H1 (cell line): ENCODE measurements at regions not wholly inside any gene's neighbourhood (a gene's known extent, or its start where the extent isn't known, plus 50 kb on each side); places are given as distances from the start of the nearest gene placed in this dataset.

Experiments
- CTCF ChIA-PET: fragments of 300-600 bp; sonication (Branson Sonifier 250); formaldehyde crosslinking; loops from one replicate; lab custom pipeline; 2021; ENCODE audit not compliant: partially characterized antibody; lab: Charles Lee
- POLR2A ChIA-PET: fragments of 300-600 bp; sonication (Branson Sonifier 250); formaldehyde crosslinking; loops from one replicate; lab custom pipeline; 2021; ENCODE audit warnings: inconsistent platforms; ENCODE audit not compliant: partially characterized antibody; lab: Charles Lee
- DNase-seq, 2 experiments: peaks; one replicate each; pipeline versions ENCODE4 v3.0.0 to v3.0.0-alpha.2; 2010 to 2022; ENCODE audit warnings: low spot score in 2 of 2, low read depth in 1 of 2, mixed read lengths in 1 of 2
- FAIRE-seq: peaks from 2 replicates; lab custom pipeline; 2011; peaks lifted over from hg19 to GRCh38; lab: Jason Lieb, UNC
- H2AFZ ChIP-seq: 2 replicates; pipeline ENCODE4 v1.8.1; 2012; ENCODE audit warnings: low read length, inconsistent platforms
- H2AK5ac ChIP-seq: 2 replicates; pipeline ENCODE4 v1.6.1; 2013; ENCODE audit warnings: low read depth, low read length
- H2BK120ac ChIP-seq: replicated peaks from 2 replicates; pipeline ENCODE3; 2013; ENCODE audit warnings: low read depth, low read length, inconsistent platforms
- H2BK12ac ChIP-seq: 2 replicates; pipeline ENCODE4 v1.6.1; 2013; ENCODE audit warnings: low read depth, low read length
- H2BK15ac ChIP-seq: 2 replicates; pipeline ENCODE4 v1.6.1; 2013; ENCODE audit warnings: low read length
- H2BK20ac ChIP-seq: 2 replicates; pipeline ENCODE4 v1.6.1; 2013; ENCODE audit warnings: low read length
- H2BK5ac ChIP-seq: 2 replicates; pipeline ENCODE4 v1.6.1; 2013; ENCODE audit warnings: low read depth, low read length
- H3K14ac ChIP-seq: 2 replicates; pipeline ENCODE4 v1.6.1; 2013; ENCODE audit warnings: inconsistent platforms; ENCODE audit not compliant: insufficient read length
- H3K18ac ChIP-seq: 2 replicates; pipeline ENCODE4 v1.6.1; 2013; ENCODE audit warnings: low read length; ENCODE audit errors: extremely low read depth
- H3K23ac ChIP-seq: 2 replicates; pipeline ENCODE4 v1.6.1; 2013; ENCODE audit warnings: inconsistent platforms; ENCODE audit not compliant: insufficient read length
- H3K23me2 ChIP-seq: 2 replicates; pipeline ENCODE4 v1.6.1; 2013; ENCODE audit warnings: low read depth, low read length
- H3K27ac ChIP-seq: 2 replicates; pipeline ENCODE4 v1.6.1; 2011; ENCODE audit warnings: low read depth, low read length, inconsistent platforms
- H3K27me3 ChIP-seq, 4 experiments: replicated peaks in 1 of 4; 1 replicate in 1 of 4; 2 replicates in 3 of 4; pipeline versions ENCODE4 v1.6.1 to v1.8.1; 2011 to 2013; ENCODE audit warnings: low read length in 3 of 4, mild to moderate bottlenecking in 3 of 4, inconsistent platforms in 2 of 4, mixed read lengths in 2 of 4, moderate library complexity in 1 of 4; ENCODE audit not compliant: control insufficient read depth in 3 of 4, insufficient read depth in 3 of 4; ENCODE audit errors: extremely low read depth in 1 of 4
- H3K36me3 ChIP-seq, 4 experiments: 2 replicates each; pipeline versions ENCODE4 v1.6.1 to v1.8.1; 2011 to 2013; ENCODE audit warnings: mild to moderate bottlenecking in 4 of 4, low read length in 3 of 4, moderate library complexity in 2 of 4, control low read depth in 1 of 4, inconsistent platforms in 1 of 4; ENCODE audit not compliant: insufficient read depth in 4 of 4, control insufficient read depth in 2 of 4
- H3K4ac ChIP-seq: replicated peaks from 2 replicates; pipeline ENCODE3; 2013; ENCODE audit warnings: low read length, low read depth, mixed read lengths, inconsistent platforms; ENCODE audit not compliant: insufficient read length
- H3K4me1 ChIP-seq, 4 experiments: replicated peaks in 1 of 4; 1 replicate in 1 of 4; 2 replicates in 3 of 4; pipeline versions ENCODE4 v1.6.1 to v1.8.1; 2011 to 2013; ENCODE audit warnings: low read length in 3 of 4, inconsistent platforms in 2 of 4, mixed read lengths in 1 of 4; ENCODE audit not compliant: insufficient read depth in 4 of 4, control insufficient read depth in 3 of 4
- H3K4me2 ChIP-seq, 2 experiments: 2 replicates each; pipeline versions ENCODE4 v1.6.1 to v1.8.1; 2011 to 2013; ENCODE audit warnings: low read depth in 2 of 2, low read length in 2 of 2, control low read depth in 1 of 2, inconsistent platforms in 1 of 2, mild to moderate bottlenecking in 1 of 2; ENCODE audit not compliant: insufficient read depth in 1 of 2
- H3K4me3 ChIP-seq, 4 experiments: fragments of 200-600, 300-600 bp in 1 of 4; sonication (generic), shearing (Covaris generic), sonication (Bioruptor Twin) in 1 of 4; 2 replicates each; pipeline versions ENCODE4 v1.5.1 to v1.8.1; 2011 to 2016; ENCODE audit warnings: low read length in 4 of 4, low read depth in 3 of 4, control low read depth in 2 of 4, inconsistent platforms in 2 of 4, mild to moderate bottlenecking in 2 of 4, mixed read lengths in 1 of 4, moderate library complexity in 1 of 4; ENCODE audit not compliant: insufficient read depth in 2 of 4; ENCODE audit errors: extremely low read depth in 1 of 4
- H3K56ac ChIP-seq: replicated peaks from 2 replicates; pipeline ENCODE3; 2013; ENCODE audit warnings: low read depth, mild to moderate bottlenecking, mixed read lengths, low read length, inconsistent platforms; ENCODE audit not compliant: insufficient read length
- H3K79me1 ChIP-seq: 2 replicates; pipeline ENCODE4 v1.6.1; 2013; ENCODE audit warnings: low read depth, low read length, control low read depth
- H3K79me2 ChIP-seq, 2 experiments: 2 replicates each; pipeline versions ENCODE4 v1.6.1 to v1.8.1; 2012 to 2013; ENCODE audit warnings: low read length in 2 of 2, mild to moderate bottlenecking in 2 of 2, inconsistent platforms in 1 of 2; ENCODE audit not compliant: insufficient read depth in 2 of 2, control insufficient read depth in 1 of 2
- H3K9ac ChIP-seq, 4 experiments: replicated peaks in 1 of 4; 1 replicate in 1 of 4; 2 replicates in 3 of 4; pipeline versions ENCODE4 v1.6.1 to v1.8.1; 2011 to 2013; ENCODE audit warnings: low read depth in 3 of 4, low read length in 3 of 4, control low read depth in 2 of 4, mild to moderate bottlenecking in 2 of 4, moderate library complexity in 2 of 4, inconsistent platforms in 1 of 4; ENCODE audit errors: extremely low read depth in 1 of 4
- H3K9me3 ChIP-seq, 2 experiments: 2 replicates each; pipeline versions ENCODE4 v1.6.1 to v1.8.1; 2012 to 2013; ENCODE audit warnings: mild to moderate bottlenecking in 2 of 2, moderate library complexity in 2 of 2, control low read depth in 1 of 2, inconsistent platforms in 1 of 2, low read depth in 1 of 2, low read length in 1 of 2, mixed read lengths in 1 of 2; ENCODE audit not compliant: insufficient read depth in 2 of 2
- H4K20me1 ChIP-seq, 2 experiments: replicated peaks in 1 of 2; 2 replicates each; pipeline versions ENCODE3 to v1.8.1; 2011 to 2013; ENCODE audit warnings: inconsistent platforms in 2 of 2, low read length in 2 of 2, mild to moderate bottlenecking in 1 of 2; ENCODE audit not compliant: insufficient read depth in 2 of 2, control insufficient read depth in 1 of 2
- H4K5ac ChIP-seq: 2 replicates; pipeline ENCODE4 v1.6.1; 2013; ENCODE audit warnings: low read length, low read depth, mixed read lengths, inconsistent platforms; ENCODE audit not compliant: insufficient read length
- H4K8ac ChIP-seq: 2 replicates; pipeline ENCODE4 v1.8.0; 2013; ENCODE audit warnings: mild to moderate bottlenecking, moderate library complexity, low read length, inconsistent platforms; ENCODE audit not compliant: insufficient read depth; ENCODE audit errors: extremely low read depth
- H4K91ac ChIP-seq: replicated peaks from 2 replicates; pipeline ENCODE3; 2013; ENCODE audit warnings: low read length, mixed read lengths, inconsistent platforms; ENCODE audit not compliant: insufficient read length
- EP300 ChIP-seq, 2 experiments: IDR thresholded peaks; 1 replicate in 1 of 2; 2 replicates in 1 of 2; pipeline ENCODE4 v1.6.1; 2011 to 2012; ENCODE audit warnings: low read depth in 2 of 2, low read length in 2 of 2, mild to moderate bottlenecking in 2 of 2, borderline replicate concordance in 1 of 2, inconsistent platforms in 1 of 2, moderate library complexity in 1 of 2
- JUND ChIP-seq: IDR thresholded peaks from 2 replicates; pipeline ENCODE4 v1.6.1; 2011; ENCODE audit warnings: mild to moderate bottlenecking, improper control_type of control experiment, low read length
- KDM4A ChIP-seq: IDR thresholded peaks from one replicate; pipeline ENCODE4 v1.7.1; 2012; ENCODE audit warnings: low read depth, mild to moderate bottlenecking, moderate library complexity, low read length, inconsistent platforms; ENCODE audit not compliant: severe bottlenecking
- POLR2A ChIP-seq, 2 experiments: IDR thresholded peaks; 1 replicate in 1 of 2; 2 replicates in 1 of 2; pipeline ENCODE4 v1.6.1; 2011; ENCODE audit warnings: low read depth in 2 of 2, low read length in 2 of 2, mild to moderate bottlenecking in 2 of 2; ENCODE audit errors: control extremely low read depth in 1 of 2
- TBP ChIP-seq: IDR thresholded peaks from 2 replicates; pipeline ENCODE4 v1.6.1; 2011; ENCODE audit warnings: low read depth, low read length, improper control_type of control experiment
- TCF12 ChIP-seq: IDR thresholded peaks from 2 replicates; pipeline ENCODE4 v1.6.1; 2011; ENCODE audit warnings: low read depth, mild to moderate bottlenecking, low read length
- WGBS, 2 experiments: shearing (Covaris generic) in 1 of 2; methylation state at CpG; one replicate each; pipeline versions ENCODE4 v1.1.6 to v1.1.7; 2013 to 2015; ENCODE audit warnings: low lambda C conversion rate in 2 of 2, mixed read lengths in 2 of 2, inconsistent platforms in 1 of 2, low coverage in 1 of 2, missing lambda C conversion rate in 1 of 2; ENCODE audit not compliant: insufficient replicate concordance in 2 of 2, insufficient coverage in 1 of 2, insufficient read length in 1 of 2; ENCODE audit errors: extremely low coverage in 1 of 2, missing lambda C conversion rate in 1 of 2; 5-methylcytosine and 5-hydroxymethylcytosine counted together

GRCh38 chr5:159525117-159525516 lies 194.8 kb upstream of the IL12B start:
- Histone ChIP-seq H3K36me3 (no peaks in the 10 kb centered on the region), H3K9ac (no peak overlapping the region), H3K56ac (no peak overlapping the region), H2BK5ac (no peak overlapping the region), H3K79me1 (no peaks in the 10 kb centered on the region), H2BK20ac (no peak overlapping the region), H4K8ac (no peak overlapping the region), H2BK15ac (no peak overlapping the region), H3K14ac (no peak overlapping the region), H3K9me3 (no peaks in the 10 kb centered on the region), H4K5ac (no peak overlapping the region), H3K18ac (no peak overlapping the region), H2AK5ac (no peak overlapping the region), H3K4ac (no peak overlapping the region), H2BK12ac (no peak overlapping the region), H3K4me1 (no peaks in the 10 kb centered on the region; a peak in 1 of 7 replicates), H3K23ac (no peak overlapping the region), H3K4me3 (no peak overlapping the region), H2AFZ (no peak overlapping the region), H3K79me2 (no peaks in the 10 kb centered on the region), H4K20me1 (no peaks in the 10 kb centered on the region), H3K27me3 (no peaks in the 10 kb centered on the region), H3K23me2 (no peaks in the 10 kb centered on the region), H2BK120ac (no peak overlapping the region), H4K91ac (no peak overlapping the region), H3K4me2 (no peak overlapping the region), H3K27ac (no peak overlapping the region)
- DNase-seq (no peak), FAIRE-seq (no peak)
- TF ChIP-seq POLR2A (IDR thresholded peaks at IDR 0.05; ENCODE audit: control extremely low read depth in 1 of 2, low read depth in 2 of 2, low read length in 2 of 2) (no peak), KDM4A (no peak), EP300 (IDR thresholded peaks at IDR 0.05; ENCODE audit: borderline replicate concordance in 1 of 2, low read depth in 2 of 2, low read length in 2 of 2) (no peak), TCF12 (no peak), JUND (no peak), TBP (no peak)
- 88% methylated on average over 4 of the region's 4 CpGs; no CpG with 5 or more reads in 1 of the 2 experiments for WGBS, 2 experiments
- CTCF ChIA-PET: interaction anchor here (0.7 to 4.6 kb wide), 6 partner anchors 8 to 463 kb away, joined by 3 to 37 read pairs (median 4); no protein-coding TSS in a partner anchor
- POLR2A ChIA-PET: no interaction called here
